GM12878 (cell line): ENCODE measurements at regions not wholly inside any gene's neighbourhood (a gene's known extent, or its start where the extent isn't known, plus 50 kb on each side); places are given as distances from the start of the nearest gene placed in this dataset.

ENCODE experiments used
- ATAC-seq: fragments of 200-7000 bp; cut with Tn5 transposase; 3 replicates; pipeline ENCODE4 v1.9.1; 2020; ENCODE audit warnings: mild to moderate bottlenecking, moderate library complexity
- BruUV-seq: library from RNA; stranded (reverse); fragments of 400-500 nt; replicated peaks from 2 replicates; lab custom pipeline; 2021; lab: Mats Ljungman, UMichigan
- CTCF ChIA-PET: fragments of 300-600 bp; sonication (Branson Sonifier 250); formaldehyde crosslinking; extraction: SDS; loops from one replicate; lab custom pipeline; 2021; ENCODE audit warnings: inconsistent platforms; lab: Yijun Ruan, JAX
- POLR2A ChIA-PET: fragments of 350-600 bp; formaldehyde crosslinking; extraction: SDS; loops from one replicate; lab custom pipeline; 2021; ENCODE audit warnings: inconsistent platforms; lab: Charles Lee
- RAD21 ChIA-PET: fragments of 300-600 bp; sonication (Branson Sonifier 250); formaldehyde crosslinking; loops from one replicate; lab custom pipeline; 2023; ENCODE audit warnings: antibody characterized with exemption; ENCODE audit not compliant: unreplicated experiment; lab: Charles Lee
- SMC1A ChIA-PET: fragments of 300-600 bp; sonication (Branson Sonifier 250); formaldehyde crosslinking; loops from one replicate; lab custom pipeline; 2023; ENCODE audit not compliant: unreplicated experiment, uncharacterized antibody; lab: Charles Lee
- DNase-seq: peaks from one replicate; pipeline ENCODE4 v3.0.0-alpha.2; 2011; ENCODE audit warnings: low read depth, low spot score
- FAIRE-seq: peaks from 3 replicates; lab custom pipeline; 2011; peaks lifted over from hg19 to GRCh38; lab: Jason Lieb, UNC
- H2AFZ ChIP-seq: 2 replicates; pipeline ENCODE4 v1.6.0; 2011; ENCODE audit warnings: low read depth, low read length, control low read depth; ENCODE audit not compliant: control insufficient read depth
- H3K27ac ChIP-seq: 2 replicates; pipeline ENCODE4 v1.5.1; 2011; ENCODE audit warnings: control low read depth; ENCODE audit not compliant: control insufficient read depth, insufficient read depth
- H3K27me3 ChIP-seq, 2 experiments: replicated peaks in 1 of 2; 2 replicates each; pipeline versions ENCODE4 v1.6.0 to v1.6.1; 2011; ENCODE audit warnings: low read length in 1 of 2; ENCODE audit not compliant: control insufficient read depth in 2 of 2, insufficient read depth in 2 of 2
- H3K36me3 ChIP-seq, 2 experiments: 2 replicates each; pipeline ENCODE4 v1.5.1; 2011; ENCODE audit warnings: low read length in 1 of 2; ENCODE audit not compliant: control insufficient read depth in 2 of 2, insufficient read depth in 2 of 2
- H3K4me1 ChIP-seq: 2 replicates; pipeline ENCODE4 v1.6.1; 2011; ENCODE audit warnings: mild to moderate bottlenecking, low read length, moderate library complexity, mixed read lengths; ENCODE audit not compliant: control insufficient read depth, insufficient read depth
- H3K4me2 ChIP-seq: 2 replicates; pipeline ENCODE4 v1.6.0; 2011; ENCODE audit warnings: control low read depth; ENCODE audit not compliant: control insufficient read depth, insufficient read depth
- H3K4me3 ChIP-seq: fragments of 200-600 bp; sonication (generic); 2 replicates; pipeline ENCODE4 v1.5.1; 2016
- H3K79me2 ChIP-seq: 2 replicates; pipeline ENCODE4 v1.6.0; 2011; ENCODE audit warnings: low read length; ENCODE audit not compliant: control insufficient read depth, insufficient read depth
- H3K9ac ChIP-seq: 2 replicates; pipeline ENCODE4 v1.8.0; 2011; ENCODE audit warnings: low read length, control low read depth, mixed read lengths; ENCODE audit not compliant: control insufficient read depth, insufficient read depth
- H3K9me3 ChIP-seq: replicated peaks from 3 replicates; pipeline ENCODE4 v1.5.1; 2011; ENCODE audit warnings: mild to moderate bottlenecking, low read length; ENCODE audit not compliant: control insufficient read depth, insufficient read depth
- H4K20me1 ChIP-seq: 2 replicates; pipeline ENCODE4 v1.6.0; 2011; ENCODE audit not compliant: control insufficient read depth, insufficient read depth
- CBX3 ChIP-seq: fragments of 200-600 bp; sonication (generic); IDR thresholded peaks from 2 replicates; pipeline ENCODE4 v1.6.1; 2016; ENCODE audit warnings: low read depth, borderline replicate concordance
- IKZF2 ChIP-seq, 2 experiments: fragments of 450-650 bp; IDR thresholded peaks; 2 replicates each; pipeline ENCODE4 v1.6.1; 2017; ENCODE audit warnings: mild to moderate bottlenecking in 2 of 2, moderate library complexity in 2 of 2
- IRF3 ChIP-seq: fragments of 450-650 bp; IDR thresholded peaks from 2 replicates; pipeline ENCODE4 v1.6.1; 2014; ENCODE audit warnings: mild to moderate bottlenecking
- IRF4 ChIP-seq: IDR thresholded peaks from 2 replicates; pipeline ENCODE4 v1.6.1; 2011; ENCODE audit warnings: low read depth, low read length
- POLR2AphosphoS2 ChIP-seq: IDR thresholded peaks from 2 replicates; pipeline ENCODE4 v1.6.1; 2011; ENCODE audit warnings: low read depth, mild to moderate bottlenecking, low read length, improper control_type of control experiment, moderate library complexity
- RELA ChIP-seq: fragments of 450-650 bp; IDR thresholded peaks from 2 replicates; pipeline ENCODE4 v1.8.0; 2014; ENCODE audit warnings: borderline replicate concordance; ENCODE audit not compliant: partially characterized antibody
- REST ChIP-seq: IDR thresholded peaks from 2 replicates; pipeline ENCODE4 v1.6.1; 2012; ENCODE audit warnings: mild to moderate bottlenecking, low read depth, low read length
- RUNX3 ChIP-seq: IDR thresholded peaks from 2 replicates; pipeline ENCODE4 v1.6.1; 2012; ENCODE audit warnings: low read length, inconsistent platforms
- SMARCA5 ChIP-seq: fragments of 450-650 bp; IDR thresholded peaks from 2 replicates; pipeline ENCODE4 v1.6.1; 2017; ENCODE audit warnings: mild to moderate bottlenecking
- SUPT20H ChIP-seq: IDR thresholded peaks from 2 replicates; pipeline ENCODE4 v1.6.1; 2011; ENCODE audit warnings: low read depth, mild to moderate bottlenecking, low read length, moderate library complexity, borderline replicate concordance; ENCODE audit not compliant: control insufficient read depth
- TARDBP ChIP-seq: IDR thresholded peaks from 2 replicates; pipeline ENCODE4 v1.6.1; 2016; ENCODE audit warnings: borderline replicate concordance
- TCF12 ChIP-seq: IDR thresholded peaks from 2 replicates; pipeline ENCODE4 v1.6.1; 2011; ENCODE audit warnings: low read depth, mild to moderate bottlenecking, low read length
- ZNF217 ChIP-seq: fragments of 450-650 bp; IDR thresholded peaks from 2 replicates; pipeline ENCODE4 v1.6.1; 2017; ENCODE audit warnings: antibody characterized with exemption, mild to moderate bottlenecking
- ZNF384 ChIP-seq: IDR thresholded peaks from 2 replicates; pipeline ENCODE4 v1.6.1; 2012; ENCODE audit warnings: low read depth, mild to moderate bottlenecking, low read length, improper control_type of control experiment, borderline replicate concordance
- WGBS: methylation state at CpG from one replicate; pipeline ENCODE4 v1.1.6; 2016; ENCODE audit warnings: low lambda C conversion rate; ENCODE audit not compliant: insufficient replicate concordance, insufficient coverage; ENCODE audit errors: missing lambda C conversion rate; 5-methylcytosine and 5-hydroxymethylcytosine counted together
- in situ Hi-C: fragments of 300-500 bp; cut with MboI; formaldehyde crosslinking; loops from 9 replicates; pipeline ENCODE4 v1.14.3; 2018; ENCODE audit warnings: mixed read lengths
- intact Hi-C: fragments of 100-400 bp; cut with micrococcal nuclease; formaldehyde crosslinking; loops from one replicate; pipeline ENCODE4 v1.14.2; 2022; ENCODE audit not compliant: unreplicated experiment

GRCh38 chr7:106591146-106591545 is 69.8 kb downstream of the CCDC71L start:
- SMC1A ChIA-PET: interaction anchor here (0.8 kb wide), 1 partner anchor 29 kb away, joined by 3 read pairs; no protein-coding TSS in a partner anchor
- Histone ChIP-seq H3K4me1 (no peaks in the 10 kb centered on the region), H3K27ac (no peak overlapping the region), H3K79me2 (no peaks in the 10 kb centered on the region), H2AFZ (no peak overlapping the region), H3K4me3 (no peak overlapping the region), H3K9ac (no peak overlapping the region), H3K36me3 (no peaks in the 10 kb centered on the region), H3K4me2 (no peak overlapping the region), H4K20me1 (no peaks in the 10 kb centered on the region), H3K9me3 (no peaks in the 10 kb centered on the region), H3K27me3 (no peaks in the 10 kb centered on the region; a peak in 1 of 4 replicates)
- BruUV-seq: no TSS peak
- POLR2A ChIA-PET: no interaction called here
- intact Hi-C loops (no loop called here), in situ Hi-C loops (no loop called here)
- CTCF ChIA-PET: no interaction called here
- ATAC-seq: no peak
- FAIRE-seq: no peak
- WGBS: 31% methylated on average over 4 of the region's 4 CpGs
- TF ChIP-seq IKZF2 (IDR thresholded peaks at IDR 0.05): no peak
- TF ChIP-seq SUPT20H: no peak
- no peak for TF ChIP-seq REST
- no peak for TF ChIP-seq ZNF384
- TF ChIP-seq RELA: no peak
- TF ChIP-seq IRF3: no peak
- no peak for TF ChIP-seq TCF12
- TF ChIP-seq SMARCA5: no peak
- no peak for TF ChIP-seq CBX3
- TF ChIP-seq IRF4: no peak
- TF ChIP-seq POLR2AphosphoS2: no peak
- TF ChIP-seq TARDBP: no peak
- TF ChIP-seq ZNF217: no peak
- TF ChIP-seq RUNX3: no peak
- RAD21 ChIA-PET: no interaction called here
- DNase-seq: no peak
